Loucy (cell line): ENCODE measurements at regions not wholly inside any gene's neighbourhood (a gene's known extent, or its start where the extent isn't known, plus 50 kb on each side); places are given as distances from the start of the nearest gene placed in this dataset.

Experiments
- H2AFZ ChIP-seq: fragments of 200-600 bp; sonication (generic); 2 replicates; pipeline ENCODE4 v1.6.0; 2016; ENCODE audit warnings: antibody characterized with exemption, mild to moderate bottlenecking, low read length, moderate library complexity
- H3F3A ChIP-seq: fragments of 200-600 bp; 2 replicates; pipeline ENCODE4 v1.6.0; 2016; ENCODE audit warnings: antibody characterized with exemption, low read depth, mild to moderate bottlenecking
- H3K27me3 ChIP-seq: fragments of 200-600 bp; sonication (generic); 2 replicates; pipeline ENCODE4 v1.6.1; 2014; ENCODE audit warnings: low read length, mild to moderate bottlenecking; ENCODE audit not compliant: insufficient read depth, poor library complexity, severe bottlenecking
- H3K36me3 ChIP-seq: fragments of 200-600 bp; sonication (generic); 2 replicates; pipeline ENCODE4 v1.6.1; 2016; ENCODE audit warnings: low read length; ENCODE audit not compliant: insufficient read depth
- H3K4me1 ChIP-seq: fragments of 200-600 bp; sonication (generic); 2 replicates; pipeline ENCODE4 v1.5.1; 2014; ENCODE audit warnings: low read length, mild to moderate bottlenecking; ENCODE audit not compliant: insufficient read depth, poor library complexity, severe bottlenecking
- H3K4me2 ChIP-seq: fragments of 200-600 bp; sonication (generic); 2 replicates; pipeline ENCODE4 v1.6.0; 2014; ENCODE audit warnings: antibody characterized with exemption, low read length, low read depth, mild to moderate bottlenecking; ENCODE audit not compliant: poor library complexity, severe bottlenecking
- H3K4me3 ChIP-seq: fragments of 200-600 bp; sonication (generic); 2 replicates; pipeline ENCODE4 v1.5.1; 2014; ENCODE audit warnings: low read length, mild to moderate bottlenecking, mixed read lengths; ENCODE audit not compliant: poor library complexity, severe bottlenecking
- H3K79me2 ChIP-seq: fragments of 200-600 bp; sonication (generic); 2 replicates; pipeline ENCODE4 v1.6.1; 2014; ENCODE audit warnings: low read length; ENCODE audit not compliant: insufficient read depth
- H3K9ac ChIP-seq: fragments of 200-600 bp; sonication (generic); 2 replicates; pipeline ENCODE4 v1.6.0; 2014; ENCODE audit warnings: mild to moderate bottlenecking, low read depth, low read length, moderate library complexity; ENCODE audit not compliant: poor library complexity, severe bottlenecking
- H3K9me2 ChIP-seq: fragments of 200-600 bp; sonication (generic); replicated peaks from 2 replicates; pipeline ENCODE4 v1.6.1; 2016; ENCODE audit warnings: low read depth, low read length, mixed read lengths
- H3K9me3 ChIP-seq: fragments of 200-600 bp; sonication (generic); 2 replicates; pipeline ENCODE4 v1.6.1; 2014; ENCODE audit warnings: mild to moderate bottlenecking, antibody characterized with exemption, low read length, low read depth; ENCODE audit not compliant: insufficient read depth
- H4K20me1 ChIP-seq: fragments of 200-600 bp; sonication (generic); 2 replicates; pipeline ENCODE4 v1.6.0; 2014; ENCODE audit warnings: antibody characterized with exemption, low read length, mild to moderate bottlenecking; ENCODE audit not compliant: insufficient read depth, poor library complexity, severe bottlenecking
- CTCF ChIP-seq: fragments of 200-600 bp; sonication (generic); conservative IDR thresholded peaks from 2 replicates; pipeline ENCODE4 v1.5.1; 2014; ENCODE audit warnings: mild to moderate bottlenecking, antibody characterized with exemption, low read length
- EZH2phosphoT487 ChIP-seq: fragments of 200-600 bp; IDR thresholded peaks from 2 replicates; pipeline ENCODE4 v1.6.1; 2018; ENCODE audit warnings: antibody characterized with exemption, mild to moderate bottlenecking, moderate library complexity, borderline replicate concordance

DNA sequence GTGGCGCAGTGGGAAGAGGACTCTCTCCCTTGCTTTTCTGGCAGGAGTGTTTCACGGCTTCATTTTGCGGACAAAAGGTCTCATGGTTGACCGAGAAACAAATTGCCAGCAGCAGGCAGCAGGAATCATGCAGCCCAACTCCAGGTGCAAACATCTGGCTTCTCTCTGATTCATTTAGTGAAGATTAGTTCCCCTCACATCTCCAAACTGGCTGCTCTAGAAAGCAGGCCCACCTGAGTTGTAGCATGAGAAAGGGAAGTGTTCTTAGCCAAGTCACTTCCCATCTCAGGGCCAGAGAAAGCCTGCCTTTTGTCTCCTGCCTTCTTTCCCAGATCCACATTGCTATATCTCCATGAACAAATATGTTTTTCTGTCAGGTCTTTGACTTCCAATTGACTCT lies 120.8 kb upstream of the CCDC196 start:
- H3K4me1 ChIP-seq, result no peaks in the 10 kb centered on the region
- no peak overlapping the region for H3K4me3 ChIP-seq
- H3K4me2 ChIP-seq, result no peak overlapping the region
- H4K20me1 ChIP-seq, result no peaks in the 10 kb centered on the region
- H3F3A ChIP-seq, result no peaks in the 10 kb centered on the region
- H3K9ac ChIP-seq, result no peak overlapping the region
- H3K36me3 ChIP-seq, result no peaks in the 10 kb centered on the region
- no peaks in the 10 kb centered on the region for H3K9me2 ChIP-seq
- no peaks in the 10 kb centered on the region for H3K9me3 ChIP-seq
- no peaks in the 10 kb centered on the region for H3K79me2 ChIP-seq
- no peaks in the 10 kb centered on the region for H3K27me3 ChIP-seq
- TF ChIP-seq EZH2phosphoT487 (no peak), CTCF (no peak)
- H2AFZ ChIP-seq, result no peak overlapping the region

DNA sequence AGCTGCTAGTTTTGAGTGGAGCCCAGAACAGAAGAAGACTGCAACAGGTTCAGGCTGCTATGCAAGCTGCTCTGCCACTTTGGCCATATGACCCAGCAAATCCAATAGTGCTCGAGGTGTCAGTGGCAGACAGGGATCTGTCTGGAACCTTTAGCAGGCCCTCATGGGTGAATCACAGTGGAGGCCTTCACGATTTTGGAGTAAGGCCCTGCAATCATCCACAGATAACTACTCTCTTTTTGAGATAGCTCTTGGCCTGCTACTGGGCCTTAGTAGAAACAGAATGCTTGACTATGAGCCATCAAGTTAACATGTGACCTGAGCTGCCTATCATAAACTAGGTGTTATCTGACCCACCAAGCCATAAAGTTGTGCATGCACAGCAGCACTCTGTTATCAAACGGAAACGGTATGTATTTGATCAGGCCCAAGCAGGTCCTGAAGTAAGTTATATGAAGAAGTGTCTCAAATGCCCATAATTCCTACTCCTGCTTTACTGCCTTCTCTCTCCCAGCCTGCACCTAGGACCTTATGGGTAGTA lies 116.9 kb upstream of the CCDC196 start:
- no peaks in the 10 kb centered on the region for H3K9me2 ChIP-seq

DNA sequence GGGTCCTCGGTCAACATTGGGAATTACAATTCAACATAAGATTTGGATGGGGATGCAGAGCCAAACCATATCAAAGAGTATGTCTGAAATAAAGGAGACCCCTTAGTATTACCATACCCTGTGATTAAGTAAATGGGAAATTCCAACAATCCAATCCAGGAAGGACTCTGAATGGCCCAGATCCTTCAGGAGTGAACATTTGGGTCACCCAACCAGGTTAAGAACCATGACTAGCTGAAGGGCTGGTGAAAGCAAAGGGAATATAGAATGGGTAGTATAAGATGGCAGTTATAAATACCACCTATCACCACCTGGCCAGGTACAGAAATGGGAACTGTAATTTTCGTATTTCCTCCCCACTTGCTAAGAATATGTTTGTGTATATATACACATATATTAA lies 114.4 kb upstream of the CCDC196 start:
- Histone ChIP-seq H3K4me1 (no peaks in the 10 kb centered on the region), H3K4me3 (no peak overlapping the region), H3K9me3 (no peaks in the 10 kb centered on the region), H3F3A (no peaks in the 10 kb centered on the region), H3K9ac (no peak overlapping the region), H3K4me2 (no peak overlapping the region), H4K20me1 (no peaks in the 10 kb centered on the region), H3K36me3 (no peaks in the 10 kb centered on the region), H3K9me2 (no peaks in the 10 kb centered on the region), H2AFZ (no peak overlapping the region), H3K79me2 (no peaks in the 10 kb centered on the region), H3K27me3 (no peaks in the 10 kb centered on the region)
- TF ChIP-seq CTCF, result no peak
- no peak for TF ChIP-seq EZH2phosphoT487

More for the DNA sequence above, 116.9 kb upstream of the CCDC196 start:
- no peaks in the 10 kb centered on the region for H3K36me3 ChIP-seq
- no peak overlapping the region for H3K4me2 ChIP-seq
- no peaks in the 10 kb centered on the region for H3K27me3 ChIP-seq
- H3K4me3 ChIP-seq, result no peak overlapping the region
- H2AFZ ChIP-seq, result no peak overlapping the region
- TF ChIP-seq EZH2phosphoT487 (no peak), CTCF (no peak)
- H3F3A ChIP-seq, result no peaks in the 10 kb centered on the region
- no peak overlapping the region for H3K9ac ChIP-seq
- H3K9me3 ChIP-seq, result no peaks in the 10 kb centered on the region
- H4K20me1 ChIP-seq, result no peaks in the 10 kb centered on the region
- H3K4me1 ChIP-seq, result no peaks in the 10 kb centered on the region
- H3K79me2 ChIP-seq, result no peaks in the 10 kb centered on the region
